ENCODE measurements at regions not wholly inside any gene's neighbourhood (a gene's known extent, or its start where the extent isn't known, plus 50 kb on each side); places are given as distances from the start of the nearest gene placed in this dataset.
"Not testable (repeated sequence)": the region's sequence is repeated elsewhere in the genome, so short reads cannot be mapped to it uniquely, and the experiment has no call there.

- no peaks in the 10 kb centered on the region for H3K27me3 ChIP-seq
- no peaks in the 10 kb centered on the region for H3K9me3 ChIP-seq (replicated peaks in 1 of 11)
- H3K27ac ChIP-seq: no peak overlapping the region
- no peak overlapping the region for H3K9ac ChIP-seq
- peak overlapping the region in 2 of 11 experiments; percentile 0 to 38; a peak in 1 of 22 replicates for H3K4me2 ChIP-seq
- no peaks in the 10 kb centered on the region for H4K20me1 ChIP-seq
- H3K4me3 ChIP-seq: no peak overlapping the region
- peaks cover 0 to 4% (median 0%) of the 10 kb centered on the region in 10 experiments; a peak in 3 of 20 replicates for H3K4me1 ChIP-seq
- TF ChIP-seq Cebpa-rat (IDR thresholded peaks at IDR 0.05): no peak
- H3K36me3 ChIP-seq: no peaks in the 10 kb centered on the region
Observed at GRCh38 chr20:4435671-4436455, 186.8 kb upstream of the ADRA1D start.

GRCh38 chr20:4435225-4435624 is 186.1 kb upstream of the ADRA1D start:
- no peak for TF ChIP-seq Cebpa-rat (IDR thresholded peaks at IDR 0.05)
- Histone ChIP-seq H3K27ac (no peak overlapping the region), H3K4me2 (peak overlapping the region in 1 of 11 experiments; percentile 38; a peak in 1 of 22 replicates)

GRCh38 chr20:4434681-4435080 is 185.6 kb upstream of the ADRA1D start:
- H3K4me3 ChIP-seq: no peak overlapping the region
- H3K4me2 ChIP-seq: no peak overlapping the region
- H3K4me1 ChIP-seq: peaks cover 0 to 4% (median 0%) of the 10 kb centered on the region in 10 experiments; a peak in 3 of 20 replicates
- no peak overlapping the region for H3K27ac ChIP-seq
- no peak for TF ChIP-seq Cebpa-rat (IDR thresholded peaks at IDR 0.05)
- no peak overlapping the region for H3K9ac ChIP-seq
- H4K20me1 ChIP-seq: no peaks in the 10 kb centered on the region
- H3K9me3 ChIP-seq (replicated peaks in 1 of 11): no peaks in the 10 kb centered on the region
- no peaks in the 10 kb centered on the region for H3K36me3 ChIP-seq
- no peaks in the 10 kb centered on the region for H3K27me3 ChIP-seq

More at GRCh38 chr20:4435225-4435624, 186.1 kb upstream of the ADRA1D start:
- Histone ChIP-seq H3K9ac (no peak overlapping the region), H3K4me3 (no peak overlapping the region), H3K4me1 (peaks cover 0 to 4% (median 0%) of the 10 kb centered on the region in 10 experiments; a peak in 3 of 20 replicates), H3K36me3 (no peaks in the 10 kb centered on the region), H3K9me3 (replicated peaks in 1 of 11) (no peaks in the 10 kb centered on the region), H4K20me1 (no peaks in the 10 kb centered on the region), H3K27me3 (no peaks in the 10 kb centered on the region)

GRCh38 chr20:4431446-4431845 is 182.4 kb upstream of the ADRA1D start:
- Histone ChIP-seq H3K4me2 (no peak overlapping the region), H4K20me1 (no peaks in the 10 kb centered on the region), H3K9me3 (replicated peaks in 1 of 11) (no peaks in the 10 kb centered on the region), H3K27me3 (no peaks in the 10 kb centered on the region), H3K4me3 (no peak overlapping the region), H3K9ac (no peak overlapping the region), H3K27ac (no peak overlapping the region), H3K4me1 (peaks cover 0 to 13% (median 8%) of the 10 kb centered on the region in 10 experiments; a peak in 12 of 20 replicates), H3K36me3 (no peaks in the 10 kb centered on the region)
- TF ChIP-seq Cebpa-rat (IDR thresholded peaks at IDR 0.05): no peak

GRCh38 chr20:4430826-4431225 is 181.7 kb upstream of the ADRA1D start:
- not testable (repeated sequence) for H3K4me3 ChIP-seq; H3K9me3 ChIP-seq (replicated peaks in 1 of 11); H3K27me3 ChIP-seq; H3K36me3 ChIP-seq; H3K4me2 ChIP-seq; H3K27ac ChIP-seq; H4K20me1 ChIP-seq; H3K9ac ChIP-seq
- H3K4me1 ChIP-seq: peaks cover 0 to 13% (median 8%) of the 10 kb centered on the region in 10 experiments; a peak in 12 of 20 replicates

DNA sequence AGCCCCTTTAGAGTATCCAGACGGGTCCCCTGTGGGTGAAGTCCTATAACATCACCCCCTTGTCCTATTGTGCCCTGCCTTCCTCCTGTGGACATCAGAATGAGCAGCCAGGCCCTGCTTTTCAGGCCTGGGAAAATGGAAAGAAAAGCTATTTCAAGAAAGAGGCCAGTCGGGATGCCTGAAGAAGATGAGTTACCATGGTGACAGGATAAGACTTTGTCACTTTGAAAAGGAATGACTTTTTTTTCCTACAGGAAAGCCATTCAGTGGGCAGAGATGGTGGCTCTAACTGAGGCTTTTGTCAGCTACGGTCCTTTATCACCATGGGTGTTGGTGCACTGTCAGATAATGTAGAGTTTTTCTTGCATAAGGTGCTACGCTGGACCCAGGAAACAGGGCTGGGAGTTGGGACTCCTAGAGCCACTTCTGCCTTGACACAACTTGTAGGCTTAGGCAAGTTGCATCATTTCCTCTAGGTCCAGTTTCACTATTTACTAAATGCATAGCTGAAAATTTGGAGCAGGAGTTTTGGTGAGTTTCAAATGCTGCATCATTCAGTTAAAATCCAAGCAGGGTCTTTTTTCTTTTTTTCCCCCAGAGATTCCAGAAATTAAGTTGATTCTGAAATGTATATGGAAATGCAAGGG is 179.0 kb upstream of the ADRA1D start:
- TF ChIP-seq Cebpa-rat (IDR thresholded peaks at IDR 0.05): no peak
- no peaks in the 10 kb centered on the region for H4K20me1 ChIP-seq
- H3K9me3 ChIP-seq (replicated peaks in 1 of 11): no peaks in the 10 kb centered on the region
- H3K27me3 ChIP-seq: no peaks in the 10 kb centered on the region
- no peak overlapping the region for H3K4me3 ChIP-seq
- peak overlapping the region in 7 of 11 experiments; percentile 3 to 60 (median 46); a peak in 12 of 22 replicates for H3K4me2 ChIP-seq
- no peak overlapping the region for H3K9ac ChIP-seq
- H3K36me3 ChIP-seq: no peaks in the 10 kb centered on the region
- H3K27ac ChIP-seq: peak overlapping the region in 1 of 11 experiments; percentile 7; a peak in 2 of 22 replicates
- peaks cover 0 to 11% (median 8%) of the 10 kb centered on the region in 10 experiments; a peak in 12 of 20 replicates for H3K4me1 ChIP-seq

DNA sequence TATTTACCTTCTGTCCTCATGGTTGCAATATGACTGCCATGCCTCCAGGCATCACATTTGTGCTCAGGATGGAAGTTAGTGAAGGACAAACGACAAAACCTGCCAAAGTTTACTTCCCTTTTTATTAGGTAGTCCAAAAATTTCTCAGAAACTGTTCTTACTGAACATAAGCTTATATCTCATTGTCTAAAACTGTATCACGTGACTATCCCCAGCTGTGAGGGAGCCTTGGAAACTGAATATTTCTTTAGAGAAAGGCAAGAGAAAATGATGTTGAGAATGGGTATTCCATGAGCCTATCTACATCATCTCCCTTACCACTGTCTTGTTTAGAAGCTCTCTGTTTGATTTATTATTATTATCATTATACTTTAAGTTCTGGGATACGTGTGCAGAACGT is 169.1 kb upstream of the ADRA1D start:
- Histone ChIP-seq H3K9me3 (replicated peaks in 1 of 11) (peaks cover 0 to 15% (median 7%) of the 10 kb centered on the region in 11 experiments; a peak in 12 of 22 replicates), H3K4me2 (no peak overlapping the region), H3K36me3 (no peaks in the 10 kb centered on the region), H3K27me3 (no peaks in the 10 kb centered on the region), H4K20me1 (no peaks in the 10 kb centered on the region), H3K27ac (no peak overlapping the region), H3K4me3 (no peak overlapping the region), H3K9ac (no peak overlapping the region), H3K4me1 (peaks cover 0 to 13% (median 8%) of the 10 kb centered on the region in 10 experiments; a peak in 11 of 20 replicates)
- no peak for TF ChIP-seq Cebpa-rat (IDR thresholded peaks at IDR 0.05)

DNA sequence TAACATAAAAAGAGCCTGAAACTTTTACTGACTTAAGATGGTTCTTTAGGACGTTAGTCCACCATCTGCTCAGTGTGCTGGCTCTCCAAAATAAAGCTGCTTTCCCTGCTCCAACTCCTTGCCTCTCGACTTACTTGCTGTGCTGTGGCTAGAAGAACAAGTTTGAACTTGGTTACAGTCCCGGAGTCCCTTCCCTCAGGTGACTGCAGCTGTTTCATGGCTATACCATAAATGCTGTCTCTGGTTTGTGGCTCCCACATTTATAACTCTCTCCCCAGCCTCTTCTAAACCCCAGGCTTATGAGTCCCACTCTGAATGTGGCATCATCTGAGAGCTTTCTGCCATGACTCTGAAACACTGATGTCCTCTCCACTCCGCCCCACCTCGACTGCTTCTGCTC is 166.2 kb upstream of the ADRA1D start:
- no peaks in the 10 kb centered on the region for H3K36me3 ChIP-seq
- no peak for TF ChIP-seq Cebpa-rat (IDR thresholded peaks at IDR 0.05)
- H3K27ac ChIP-seq: no peak overlapping the region; a peak in 1 of 22 replicates
- no peaks in the 10 kb centered on the region for H3K27me3 ChIP-seq
- H3K4me3 ChIP-seq: no peak overlapping the region
- no peaks in the 10 kb centered on the region for H4K20me1 ChIP-seq
- H3K4me1 ChIP-seq: peaks cover 4 to 32% (median 20%) of the 10 kb centered on the region in 10 experiments; a peak in 15 of 20 replicates
- H3K9me3 ChIP-seq (replicated peaks in 1 of 11): peaks cover 0 to 15% (median 7%) of the 10 kb centered on the region in 11 experiments; a peak in 12 of 22 replicates
- no peak overlapping the region for H3K4me2 ChIP-seq
- no peak overlapping the region for H3K9ac ChIP-seq

DNA sequence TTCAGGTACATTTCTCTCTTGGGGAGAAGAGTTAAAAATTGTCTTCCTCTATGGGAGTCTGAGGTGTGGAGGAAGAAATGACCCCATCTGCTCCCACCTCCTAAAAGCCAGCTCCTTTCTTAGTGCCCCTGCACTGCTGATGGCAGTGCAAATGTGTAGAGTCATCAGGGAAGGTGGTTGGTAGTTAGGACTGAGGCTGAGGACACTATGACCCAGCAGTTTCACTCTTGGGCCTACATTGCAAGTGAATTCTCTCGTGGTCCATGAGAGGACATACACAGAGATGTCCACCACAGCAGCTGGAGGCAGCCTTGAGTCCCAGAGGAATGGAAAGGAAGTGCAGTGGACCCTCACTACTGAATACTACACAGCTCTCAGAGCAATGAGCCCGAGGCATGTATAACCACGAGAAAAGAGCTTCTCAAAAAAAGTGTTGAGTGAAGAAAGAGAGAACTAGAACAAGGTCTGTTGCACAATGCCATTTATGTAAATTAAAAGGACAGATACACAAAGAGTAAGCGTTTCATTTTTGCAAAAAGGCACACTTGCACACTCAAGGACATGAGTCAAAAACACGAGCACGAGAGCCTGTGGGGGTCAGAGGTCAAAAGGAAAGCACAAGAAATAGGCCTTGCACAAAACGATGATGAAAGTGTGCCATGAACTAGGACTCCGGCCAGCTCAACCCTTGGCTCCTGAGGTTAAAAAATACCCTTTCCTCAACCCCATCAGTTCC is 164.4 kb upstream of the ADRA1D start:
- Histone ChIP-seq H3K27ac (peak overlapping the region in 7 of 11 experiments; percentile 0 to 36 (median 20); a peak in 7 of 22 replicates), H4K20me1 (no peaks in the 10 kb centered on the region), H3K4me2 (peak overlapping the region in 8 of 11 experiments; percentile 9 to 74 (median 20); a peak in 10 of 22 replicates), H3K27me3 (no peaks in the 10 kb centered on the region), H3K9ac (no peak overlapping the region), H3K36me3 (no peaks in the 10 kb centered on the region), H3K9me3 (replicated peaks in 1 of 11) (peaks cover 0 to 14% (median 5%) of the 10 kb centered on the region in 11 experiments; a peak in 8 of 22 replicates), H3K4me1 (peaks cover 4 to 32% (median 20%) of the 10 kb centered on the region in 10 experiments; a peak in 15 of 20 replicates), H3K4me3 (no peak overlapping the region)
- TF ChIP-seq Cebpa-rat (IDR thresholded peaks at IDR 0.05): 0 out of 22 replicates have a peak, but pooled peaks of 3 of the 11 experiments have one; percentile 20 to 22 (median 20)

Measured in BLaER1 treated with 17β-estradiol and CSF1 and Interleukin-3, amounts not matched to agents 10 nM and 100 nM (cell line).